Caco-2 (cell line): ENCODE measurements at regions not wholly inside any gene's neighbourhood (a gene's known extent, or its start where the extent isn't known, plus 50 kb on each side); places are given as distances from the start of the nearest gene placed in this dataset.

ENCODE experiments used
- BruUV-seq: library from RNA; stranded (reverse); fragments of 400-500 nt; replicated peaks from 2 replicates; lab custom pipeline; 2021; lab: Mats Ljungman, UMichigan
- CTCF ChIA-PET: fragments of 300-600 bp; sonication (Branson Sonifier 250); formaldehyde crosslinking; loops from one replicate; lab custom pipeline; 2022; ENCODE audit warnings: antibody characterized with exemption; lab: Charles Lee
- POLR2A ChIA-PET: fragments of 300-600 bp; sonication (Branson Sonifier 250); formaldehyde crosslinking; loops from one replicate; lab custom pipeline; 2022; ENCODE audit warnings: antibody characterized with exemption; lab: Charles Lee
- DNase-seq, 2 experiments: peaks; one replicate each; pipeline versions ENCODE4 v3.0.0 to v3.0.0-alpha.2; 2020 to 2022
- H3K27me3 ChIP-seq: replicated peaks from 2 replicates; pipeline ENCODE4 v1.6.0; 2011; ENCODE audit warnings: low read length; ENCODE audit not compliant: control insufficient read depth, insufficient read depth
- H3K36me3 ChIP-seq: 2 replicates; pipeline ENCODE4 v1.5.1; 2011; ENCODE audit warnings: low read length; ENCODE audit not compliant: control insufficient read depth, insufficient read depth
- H3K4me1 ChIP-seq: fragments of 250-450 bp; sonication (Bioruptor Pico); 2 replicates; pipeline ENCODE4 v1.5.1; 2020; ENCODE audit warnings: mild to moderate bottlenecking
- H3K4me3 ChIP-seq: 2 replicates; pipeline ENCODE4 v1.5.1; 2011; ENCODE audit warnings: low read depth, mild to moderate bottlenecking, control low read depth, low read length
- H3K9me3 ChIP-seq: fragments of 250-450 bp; sonication (Bioruptor Pico); 2 replicates; pipeline ENCODE4 v1.5.1; 2020; ENCODE audit warnings: mild to moderate bottlenecking, moderate library complexity
- H3K27ac Mint-ChIP-seq: one replicate; pipeline ENCODE4 v1.8.0; 2022; ENCODE audit warnings: mixed read lengths; ENCODE audit not compliant: unreplicated experiment
- H3K27me3 Mint-ChIP-seq: one replicate; pipeline ENCODE4 v1.8.0; 2022; ENCODE audit warnings: mixed read lengths; ENCODE audit not compliant: insufficient read depth, unreplicated experiment
- H3K36me3 Mint-ChIP-seq: one replicate; pipeline ENCODE4 v1.8.0; 2022; ENCODE audit warnings: mild to moderate bottlenecking, mixed read lengths; ENCODE audit not compliant: insufficient read depth, unreplicated experiment
- H3K4me1 Mint-ChIP-seq: one replicate; pipeline ENCODE4 v1.8.0; 2022; ENCODE audit warnings: low read depth, mixed read lengths; ENCODE audit not compliant: unreplicated experiment
- H3K4me3 Mint-ChIP-seq: one replicate; pipeline ENCODE4 v1.8.0; 2022; ENCODE audit warnings: mild to moderate bottlenecking, moderate library complexity, mixed read lengths; ENCODE audit not compliant: unreplicated experiment
- H3K9me3 Mint-ChIP-seq: one replicate; pipeline ENCODE4 v1.8.0; 2022; ENCODE audit warnings: mixed read lengths; ENCODE audit not compliant: unreplicated experiment
- intact Hi-C: fragments of 100-400 bp; cut with micrococcal nuclease; formaldehyde crosslinking; loops from one replicate; pipeline ENCODE4 v1.10.0; 2022; ENCODE audit not compliant: unreplicated experiment
- TF ChIP-seq, protein P1 (sequence below), 2 experiments: fragments of 200-600 bp in 1 of 2; IDR thresholded peaks; 1 replicate in 1 of 2; 2 replicates in 1 of 2; pipeline versions ENCODE4 v1.5.1 to v1.8.0; 2011 to 2022; ENCODE audit warnings: antibody characterized with exemption in 1 of 2, control low read depth in 1 of 2, inconsistent platforms in 1 of 2, low read depth in 1 of 2, low read length in 1 of 2, mild to moderate bottlenecking in 1 of 2, moderate library complexity in 1 of 2; ENCODE audit not compliant: insufficient read depth in 1 of 2, severe bottlenecking in 1 of 2, unreplicated experiment in 1 of 2

DNA sequence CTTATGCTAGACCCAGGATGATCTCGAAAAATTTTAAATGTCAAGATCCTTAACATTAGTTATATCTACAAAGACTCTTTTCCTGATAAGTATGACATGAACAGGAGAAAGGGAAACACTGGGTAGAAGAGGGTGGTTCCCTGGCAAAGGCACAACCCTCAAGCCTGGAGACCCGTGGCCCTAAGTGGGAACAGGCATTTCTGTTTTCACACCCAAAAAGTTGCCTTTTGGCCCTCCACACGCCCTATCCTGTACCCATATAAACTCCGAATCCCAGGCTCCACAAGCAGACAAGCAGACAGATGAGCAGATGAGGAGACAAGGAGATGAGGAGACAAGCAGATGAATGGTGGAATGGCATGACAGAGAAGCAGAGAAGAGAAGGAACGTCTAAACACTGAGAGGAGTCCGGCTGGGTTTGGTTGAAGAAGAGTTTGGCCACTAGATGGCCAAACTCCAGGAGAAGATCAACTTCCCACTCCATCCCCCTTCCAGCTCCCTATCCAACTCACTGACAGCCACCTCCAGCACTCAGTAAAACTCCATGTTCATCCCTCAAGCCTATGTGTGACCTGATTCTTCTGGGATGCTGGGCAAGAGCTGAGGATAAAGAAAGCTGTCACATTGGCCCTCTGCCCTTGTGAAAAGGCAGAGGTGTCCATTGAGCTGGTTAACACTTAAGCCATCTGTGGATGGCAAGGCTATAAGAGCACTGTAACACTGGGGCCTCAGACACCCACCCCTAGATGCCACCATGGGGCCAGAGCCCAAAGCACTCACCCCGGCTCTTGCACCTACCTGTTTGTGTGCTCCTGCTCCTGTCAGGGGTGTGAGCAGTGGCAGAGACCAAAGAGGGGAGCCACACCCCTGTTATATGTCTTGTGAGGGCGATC is 139.6 kb upstream of the FAM20A start:
- DNase-seq: no peak
- no peak overlapping the region for H3K27ac Mint-ChIP-seq
- intact Hi-C loops: loop anchor here (1.0 kb wide), 1 partner anchor 20 kb away; no protein-coding TSS in a partner anchor
- POLR2A ChIA-PET: no interaction called here
- Histone ChIP-seq H3K4me3 (no peak overlapping the region), H3K4me1 (0 out of 2 replicates have a peak, but pooled peaks cover 3% of the 10 kb centered on the region), H3K36me3 (no peaks in the 10 kb centered on the region), H3K27me3 (no peaks in the 10 kb centered on the region), H3K9me3 (no peaks in the 10 kb centered on the region)
- TF ChIP-seq, protein P1, sequence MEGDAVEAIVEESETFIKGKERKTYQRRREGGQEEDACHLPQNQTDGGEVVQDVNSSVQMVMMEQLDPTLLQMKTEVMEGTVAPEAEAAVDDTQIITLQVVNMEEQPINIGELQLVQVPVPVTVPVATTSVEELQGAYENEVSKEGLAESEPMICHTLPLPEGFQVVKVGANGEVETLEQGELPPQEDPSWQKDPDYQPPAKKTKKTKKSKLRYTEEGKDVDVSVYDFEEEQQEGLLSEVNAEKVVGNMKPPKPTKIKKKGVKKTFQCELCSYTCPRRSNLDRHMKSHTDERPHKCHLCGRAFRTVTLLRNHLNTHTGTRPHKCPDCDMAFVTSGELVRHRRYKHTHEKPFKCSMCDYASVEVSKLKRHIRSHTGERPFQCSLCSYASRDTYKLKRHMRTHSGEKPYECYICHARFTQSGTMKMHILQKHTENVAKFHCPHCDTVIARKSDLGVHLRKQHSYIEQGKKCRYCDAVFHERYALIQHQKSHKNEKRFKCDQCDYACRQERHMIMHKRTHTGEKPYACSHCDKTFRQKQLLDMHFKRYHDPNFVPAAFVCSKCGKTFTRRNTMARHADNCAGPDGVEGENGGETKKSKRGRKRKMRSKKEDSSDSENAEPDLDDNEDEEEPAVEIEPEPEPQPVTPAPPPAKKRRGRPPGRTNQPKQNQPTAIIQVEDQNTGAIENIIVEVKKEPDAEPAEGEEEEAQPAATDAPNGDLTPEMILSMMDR (IDR thresholded peaks at IDR 0.05; ENCODE audit: insufficient read depth in 1 of 2, low read depth in 1 of 2, low read length in 1 of 2, severe bottlenecking in 1 of 2, unreplicated experiment in 1 of 2): peak; percentile 40 to 50
- CTCF ChIA-PET: interaction anchor here (0.6 kb wide), 2 partner anchors 42 to 497 kb away, joined by 4 to 5 read pairs; no protein-coding TSS in a partner anchor
- no peak overlapping the region for H3K4me3 Mint-ChIP-seq
- no TSS peak for BruUV-seq
- H3K36me3 Mint-ChIP-seq: no peaks in the 10 kb centered on the region
- H3K27me3 Mint-ChIP-seq: no peaks in the 10 kb centered on the region
- H3K4me1 Mint-ChIP-seq: no peaks in the 10 kb centered on the region
- H3K9me3 Mint-ChIP-seq: no peaks in the 10 kb centered on the region

DNA sequence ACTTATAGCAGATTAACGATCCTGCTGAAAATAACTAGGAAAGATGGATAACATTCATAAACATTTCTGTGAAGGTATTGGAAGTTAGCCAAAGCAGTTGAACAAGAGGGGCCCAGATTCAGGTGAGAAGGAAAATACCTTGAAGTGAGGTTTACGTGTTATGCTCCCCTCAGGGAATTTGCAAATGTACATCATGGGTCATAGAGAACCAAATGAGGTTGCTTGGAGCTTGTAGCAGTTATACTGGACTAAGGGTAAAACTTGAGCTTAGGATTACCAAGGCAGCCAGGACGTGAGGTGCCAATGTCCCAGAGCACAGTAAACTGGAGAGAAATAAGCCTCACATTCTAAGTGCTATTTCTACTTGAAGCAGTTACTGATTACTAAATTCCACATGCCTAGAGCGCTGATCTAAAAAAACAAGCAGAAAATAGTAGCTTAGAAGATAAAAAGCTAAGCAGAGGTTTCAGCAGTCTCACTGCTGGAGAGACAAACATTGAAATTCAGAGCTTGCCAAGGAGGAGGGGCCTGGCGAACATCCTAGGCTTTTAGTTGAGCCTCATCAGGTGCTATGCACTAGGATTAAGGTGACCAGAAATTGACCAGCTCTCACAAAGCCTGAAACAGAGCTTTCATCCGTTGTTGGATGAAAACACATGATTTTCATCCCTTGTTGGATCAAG is 136.7 kb upstream of the FAM20A start:
- TF ChIP-seq, protein P1 (IDR thresholded peaks at IDR 0.05; ENCODE audit: insufficient read depth in 1 of 2, low read depth in 1 of 2, low read length in 1 of 2, severe bottlenecking in 1 of 2, unreplicated experiment in 1 of 2): no peak
- Histone ChIP-seq H3K4me1 (peaks cover 25% of the 10 kb centered on the region), H3K4me3 (no peak overlapping the region), H3K27me3 (no peaks in the 10 kb centered on the region), H3K9me3 (peaks cover 8% of the 10 kb centered on the region), H3K36me3 (no peaks in the 10 kb centered on the region)
- H3K4me1 Mint-ChIP-seq: peaks cover 18% of the 10 kb centered on the region
- H3K9me3 Mint-ChIP-seq: no peaks in the 10 kb centered on the region
- POLR2A ChIA-PET: no interaction called here
- intact Hi-C loops: no loop called here
- no peak overlapping the region for H3K27ac Mint-ChIP-seq
- H3K27me3 Mint-ChIP-seq: no peaks in the 10 kb centered on the region
- CTCF ChIA-PET: no interaction called here
- no peaks in the 10 kb centered on the region for H3K36me3 Mint-ChIP-seq
- H3K4me3 Mint-ChIP-seq: no peak overlapping the region
- no TSS peak for BruUV-seq
- DNase-seq: no peak

DNA sequence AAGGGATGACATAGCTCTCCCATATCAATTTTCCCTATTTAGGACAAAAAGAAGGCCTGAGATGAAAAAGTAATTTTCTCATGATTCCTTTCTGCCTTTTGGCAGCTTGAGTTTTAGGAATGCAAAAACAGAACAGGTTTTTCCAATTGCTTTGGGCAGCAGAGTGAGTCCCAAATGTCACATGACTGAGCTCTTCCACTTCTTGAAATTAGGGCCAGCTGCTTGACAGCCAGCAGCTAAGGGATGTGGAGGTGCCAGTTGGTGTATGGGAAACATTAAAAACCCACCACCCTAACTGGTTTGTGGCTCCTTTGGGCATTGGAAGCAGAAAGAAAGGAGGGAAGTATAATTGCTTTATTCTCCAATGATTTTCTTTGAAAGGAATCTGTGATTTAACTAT is 133.8 kb upstream of the FAM20A start:
- intact Hi-C loops: no loop called here
- Histone ChIP-seq H3K4me1 (peaks cover 42% of the 10 kb centered on the region), H3K27me3 (no peaks in the 10 kb centered on the region), H3K36me3 (no peaks in the 10 kb centered on the region), H3K4me3 (no peak overlapping the region), H3K9me3 (peaks cover 8% of the 10 kb centered on the region)
- Mint-ChIP-seq H3K27ac (peak overlapping the region; percentile 90), H3K4me3 (no peak overlapping the region), H3K9me3 (peaks cover 25% of the 10 kb centered on the region), H3K27me3 (no peaks in the 10 kb centered on the region), H3K4me1 (peaks cover 38% of the 10 kb centered on the region), H3K36me3 (no peaks in the 10 kb centered on the region)
- ChIA-PET CTCF (interaction anchor here (1.6 kb wide), 1 partner anchor 34 kb away, joined by 5 read pairs; no protein-coding TSS in a partner anchor), POLR2A (no interaction called here)
- no peak for DNase-seq
- TF ChIP-seq, protein P1 (IDR thresholded peaks at IDR 0.05; ENCODE audit: insufficient read depth in 1 of 2, low read depth in 1 of 2, low read length in 1 of 2, severe bottlenecking in 1 of 2, unreplicated experiment in 1 of 2): no peak
- no TSS peak for BruUV-seq
